Stimulated activated CD4-positive, alpha-beta T cell treated with anti-CD3 and anti-CD28 coated beads, TNF-alpha, amount 100 ng/mL, for 24 hours (primary cell): ENCODE measurements at regions not wholly inside any gene's neighbourhood (a gene's known extent, or its start where the extent isn't known, plus 50 kb on each side); places are given as distances from the start of the nearest gene placed in this dataset.

Experiments used
- DNase-seq, 3 experiments: peaks; one replicate each; pipeline ENCODE4 v3.0.0-alpha.2; 2020; ENCODE audit warnings: low read depth in 3 of 3

DNA sequence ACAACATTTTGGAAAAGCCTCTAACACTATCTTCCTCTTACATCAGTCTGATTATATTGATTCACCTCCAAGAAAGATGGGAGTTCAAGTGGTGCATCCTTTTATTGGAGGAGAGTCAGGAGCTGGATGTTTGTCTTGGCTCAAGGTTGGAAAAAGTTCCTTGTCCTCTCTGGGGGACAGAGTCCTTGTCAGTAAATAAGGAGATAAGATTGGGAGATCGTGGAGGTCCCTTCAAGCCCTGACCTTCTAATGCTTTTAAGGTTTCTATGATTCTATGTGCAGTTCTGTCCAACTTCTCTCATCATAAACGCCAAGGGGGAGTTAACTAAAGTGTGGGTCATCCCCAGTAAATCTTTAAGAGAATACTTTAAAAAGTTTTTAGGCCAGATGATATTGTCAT lies 60.9 kb upstream of the CCBE1 start:
- DNase-seq = no peak

DNA sequence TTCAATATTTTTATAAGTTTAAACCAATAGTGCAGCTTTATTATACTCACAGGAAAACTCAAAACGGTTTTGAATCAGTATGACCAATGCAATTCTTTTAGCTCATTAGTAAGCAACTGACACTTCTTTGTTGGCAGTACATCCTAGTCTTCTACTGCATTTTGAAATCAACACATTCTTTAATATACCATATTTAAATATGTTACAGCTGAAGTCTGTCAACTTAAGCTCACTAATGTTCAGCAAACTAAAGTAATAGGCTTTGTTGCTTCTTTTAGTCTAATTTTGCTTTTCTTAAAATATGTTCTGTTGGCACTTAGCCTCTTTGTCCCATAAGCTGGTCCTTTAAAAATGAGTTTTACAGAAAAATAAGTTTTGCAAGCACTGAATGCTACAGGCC lies 55.4 kb upstream of the CCBE1 start:
- no peak for DNase-seq

- no peak for DNase-seq
These were observed 54.0 kb upstream of the CCBE1 start for GRCh38 chr18:59751186-59751585.

GRCh38 chr18:59748628-59749360 lies 51.6 kb upstream of the CCBE1 start:
- no peak for DNase-seq
